A673 (cell line): ENCODE measurements at regions not wholly inside any gene's neighbourhood (a gene's known extent, or its start where the extent isn't known, plus 50 kb on each side); places are given as distances from the start of the nearest gene placed in this dataset.

Source experiments
- BruUV-seq: library from RNA; stranded (reverse); fragments of 400-500 nt; replicated peaks from 2 replicates; lab custom pipeline; 2021; lab: Mats Ljungman, UMichigan
- CTCF ChIA-PET: fragments of 300-600 bp; sonication (Branson Sonifier 250); formaldehyde crosslinking; loops from one replicate; lab custom pipeline; 2022; ENCODE audit warnings: antibody characterized with exemption; lab: Charles Lee
- POLR2A ChIA-PET: fragments of 300-600 bp; sonication (Branson Sonifier 250); formaldehyde crosslinking; loops from one replicate; lab custom pipeline; 2022; ENCODE audit warnings: antibody characterized with exemption; ENCODE audit not compliant: low non-redundant PET; lab: Charles Lee
- DNase-seq: peaks from one replicate; pipeline ENCODE4 v3.0.0-alpha.2; 2015; ENCODE audit warnings: low spot score
- H3K27ac ChIP-seq: fragments of 200-600 bp; sonication (generic); 2 replicates; pipeline ENCODE4 v1.5.1; 2016; ENCODE audit warnings: mixed run types, low read depth, mild to moderate bottlenecking, mixed read lengths, antibody characterized with exemption, low read length; ENCODE audit not compliant: poor library complexity, severe bottlenecking
- H3K27me3 ChIP-seq: fragments of 200-600 bp; sonication (generic); replicated peaks from 2 replicates; pipeline ENCODE4 v1.6.1; 2017; ENCODE audit warnings: mixed run types, low read depth, mild to moderate bottlenecking, mixed read lengths, antibody characterized with exemption, low read length; ENCODE audit not compliant: insufficient read depth, poor library complexity
- H3K36me3 ChIP-seq: fragments of 200-600 bp; sonication (generic); 2 replicates; pipeline ENCODE4 v1.6.1; 2016; ENCODE audit warnings: mixed run types, mild to moderate bottlenecking, mixed read lengths, antibody characterized with exemption, low read length; ENCODE audit not compliant: insufficient read depth, poor library complexity, severe bottlenecking
- H3K4me1 ChIP-seq: fragments of 200-600 bp; sonication (generic); 2 replicates; pipeline ENCODE4 v1.6.1; 2017; ENCODE audit warnings: mixed run types, mild to moderate bottlenecking, mixed read lengths, antibody characterized with exemption, low read length; ENCODE audit not compliant: insufficient read depth, poor library complexity, severe bottlenecking
- H3K4me3 ChIP-seq: fragments of 200-600 bp; sonication (generic); 2 replicates; pipeline ENCODE4 v1.5.1; 2016; ENCODE audit warnings: low read depth, mixed run types, mild to moderate bottlenecking, mixed read lengths, low read length; ENCODE audit not compliant: poor library complexity, severe bottlenecking
- H3K9me3 ChIP-seq: fragments of 200-600 bp; sonication (generic); 2 replicates; pipeline ENCODE4 v1.6.1; 2016; ENCODE audit warnings: mixed run types, low read depth, mild to moderate bottlenecking, mixed read lengths, antibody characterized with exemption, low read length; ENCODE audit not compliant: poor library complexity, severe bottlenecking
- EZH2 ChIP-seq: fragments of 200-600 bp; sonication (generic); IDR thresholded peaks from 2 replicates; pipeline ENCODE4 v1.6.1; 2017; ENCODE audit warnings: borderline replicate concordance, low read depth, mild to moderate bottlenecking, mixed read lengths, antibody characterized with exemption, low read length; ENCODE audit not compliant: poor library complexity, severe bottlenecking
- intact Hi-C: fragments of 100-400 bp; cut with micrococcal nuclease; formaldehyde crosslinking; loops from one replicate; pipeline ENCODE4 v1.10.0; 2022; ENCODE audit not compliant: unreplicated experiment
- TF ChIP-seq, protein P1 (sequence below): fragments of 300-800, 200-600 bp; sonication (generic); conservative IDR thresholded peaks from 2 replicates; pipeline ENCODE4 v1.5.1; 2017; ENCODE audit warnings: low read depth, mild to moderate bottlenecking, antibody characterized with exemption, low read length, moderate library complexity, mixed read lengths

- no peak for DNase-seq
- H3K27ac ChIP-seq = no peak overlapping the region
- POLR2A ChIA-PET = no interaction called here
- H3K27me3 ChIP-seq = no peaks in the 10 kb centered on the region
- TF ChIP-seq, protein P1, sequence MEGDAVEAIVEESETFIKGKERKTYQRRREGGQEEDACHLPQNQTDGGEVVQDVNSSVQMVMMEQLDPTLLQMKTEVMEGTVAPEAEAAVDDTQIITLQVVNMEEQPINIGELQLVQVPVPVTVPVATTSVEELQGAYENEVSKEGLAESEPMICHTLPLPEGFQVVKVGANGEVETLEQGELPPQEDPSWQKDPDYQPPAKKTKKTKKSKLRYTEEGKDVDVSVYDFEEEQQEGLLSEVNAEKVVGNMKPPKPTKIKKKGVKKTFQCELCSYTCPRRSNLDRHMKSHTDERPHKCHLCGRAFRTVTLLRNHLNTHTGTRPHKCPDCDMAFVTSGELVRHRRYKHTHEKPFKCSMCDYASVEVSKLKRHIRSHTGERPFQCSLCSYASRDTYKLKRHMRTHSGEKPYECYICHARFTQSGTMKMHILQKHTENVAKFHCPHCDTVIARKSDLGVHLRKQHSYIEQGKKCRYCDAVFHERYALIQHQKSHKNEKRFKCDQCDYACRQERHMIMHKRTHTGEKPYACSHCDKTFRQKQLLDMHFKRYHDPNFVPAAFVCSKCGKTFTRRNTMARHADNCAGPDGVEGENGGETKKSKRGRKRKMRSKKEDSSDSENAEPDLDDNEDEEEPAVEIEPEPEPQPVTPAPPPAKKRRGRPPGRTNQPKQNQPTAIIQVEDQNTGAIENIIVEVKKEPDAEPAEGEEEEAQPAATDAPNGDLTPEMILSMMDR = no peak
- no peak for TF ChIP-seq EZH2
- no TSS peak for BruUV-seq
- H3K4me3 ChIP-seq = no peak overlapping the region
- intact Hi-C loops = no loop called here
- H3K9me3 ChIP-seq = no peaks in the 10 kb centered on the region
- no peaks in the 10 kb centered on the region for H3K4me1 ChIP-seq
- CTCF ChIA-PET = no interaction called here
- no peaks in the 10 kb centered on the region for H3K36me3 ChIP-seq
Observed at GRCh38 chr2:164242409-164242808, 378.9 kb downstream of the GRB14 start.

DNA sequence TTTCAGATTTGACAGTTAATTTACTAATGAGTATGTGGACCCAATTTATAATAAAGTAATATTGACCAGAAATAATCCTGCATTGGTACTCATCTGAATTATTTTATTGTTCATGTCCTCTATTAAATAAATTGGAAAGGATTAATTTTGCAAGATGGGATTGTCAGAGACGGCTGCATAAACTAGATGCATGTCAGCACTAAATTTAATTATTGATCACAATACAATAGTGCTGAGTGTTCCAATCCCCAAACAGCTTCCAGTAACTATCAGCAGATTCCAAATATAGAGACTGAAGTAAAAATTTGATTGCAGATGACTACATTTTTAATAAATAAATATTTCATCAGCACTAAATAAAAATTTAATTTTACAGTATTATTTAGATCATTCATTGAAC is 387.2 kb downstream of the GRB14 start:
- intact Hi-C loops = no loop called here
- Histone ChIP-seq H3K4me1 (no peaks in the 10 kb centered on the region), H3K27ac (no peak overlapping the region), H3K9me3 (no peaks in the 10 kb centered on the region), H3K27me3 (peaks cover 12% of the 10 kb centered on the region), H3K36me3 (no peaks in the 10 kb centered on the region), H3K4me3 (no peak overlapping the region)
- no TSS peak for BruUV-seq
- no peak for DNase-seq
- TF ChIP-seq, protein P1 = no peak
- no peak for TF ChIP-seq EZH2
- ChIA-PET CTCF (no interaction called here), POLR2A (no interaction called here)

DNA sequence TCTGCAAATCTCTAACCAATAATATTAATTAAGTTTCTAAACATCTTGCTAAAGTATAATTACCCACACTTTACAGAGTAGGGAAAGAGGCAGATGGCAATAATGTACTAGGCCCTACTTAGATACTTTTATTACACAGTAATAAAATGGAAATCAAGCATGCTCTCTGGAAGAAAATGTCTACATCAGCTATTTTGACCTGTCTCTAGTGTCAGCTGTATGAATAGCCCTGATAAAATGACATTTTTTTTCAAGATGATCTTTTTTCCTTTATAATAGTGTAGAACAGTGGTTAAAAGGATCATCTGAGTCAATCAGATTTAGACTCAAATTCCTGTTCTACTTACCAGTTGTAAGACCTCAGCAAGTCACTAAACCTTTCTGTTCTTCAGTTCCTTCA is 397.3 kb downstream of the GRB14 start:
- POLR2A ChIA-PET = no interaction called here
- intact Hi-C loops = no loop called here
- BruUV-seq = no TSS peak

More for the DNA sequence above, 397.3 kb downstream of the GRB14 start:
- CTCF ChIA-PET = no interaction called here
- no peak for DNase-seq
- Histone ChIP-seq H3K27me3 (no peaks in the 10 kb centered on the region), H3K4me3 (no peak overlapping the region), H3K36me3 (no peaks in the 10 kb centered on the region), H3K9me3 (no peaks in the 10 kb centered on the region), H3K4me1 (no peaks in the 10 kb centered on the region), H3K27ac (no peak overlapping the region)
- TF ChIP-seq, protein P1 = no peak
- TF ChIP-seq EZH2 = no peak
